ENCODE measurements at regions not wholly inside any gene's neighbourhood (a gene's known extent, or its start where the extent isn't known, plus 50 kb on each side); places are given as distances from the start of the nearest gene placed in this dataset.

GRCh38 chr11:70710601-70711000 lies 312.3 kb downstream of the CTTN start:
- TF ChIP-seq CTCF (conservative IDR thresholded peaks at IDR 0.05; ENCODE audit: low read depth in 2 of 2) (no peak), EZH2 (IDR thresholded peaks at IDR 0.05; ENCODE audit: low read depth, unreplicated experiment) (no peak), EZH2phosphoT487 (IDR thresholded peaks at IDR 0.05; ENCODE audit: unreplicated experiment) (no peak), POLR2AphosphoS5 (IDR thresholded peaks at IDR 0.05; ENCODE audit: low read depth) (no peak), CREB1 (CRISPR knock-in tag; IDR thresholded peaks at IDR 0.05; ENCODE audit: low read depth) (no peak), ETS1 (IDR thresholded peaks at IDR 0.05) (no peak), REST (IDR thresholded peaks at IDR 0.05; ENCODE audit: unreplicated experiment) (no peak), STAT1 (IDR thresholded peaks at IDR 0.05; ENCODE audit: unreplicated experiment) (no peak), JUNB (IDR thresholded peaks at IDR 0.05; ENCODE audit: unreplicated experiment) (no peak), ZNF462 (CRISPR knock-in tag; IDR thresholded peaks at IDR 0.05) (no peak), ZNF114 (CRISPR knock-in tag; IDR thresholded peaks at IDR 0.05) (no peak), NANOG (IDR thresholded peaks at IDR 0.05; ENCODE audit: borderline replicate concordance) (no peak)

All from GM23338 (cell line).